ENCODE measurements at regions not wholly inside any gene's neighbourhood (a gene's known extent, or its start where the extent isn't known, plus 50 kb on each side); places are given as distances from the start of the nearest gene placed in this dataset.

DNA sequence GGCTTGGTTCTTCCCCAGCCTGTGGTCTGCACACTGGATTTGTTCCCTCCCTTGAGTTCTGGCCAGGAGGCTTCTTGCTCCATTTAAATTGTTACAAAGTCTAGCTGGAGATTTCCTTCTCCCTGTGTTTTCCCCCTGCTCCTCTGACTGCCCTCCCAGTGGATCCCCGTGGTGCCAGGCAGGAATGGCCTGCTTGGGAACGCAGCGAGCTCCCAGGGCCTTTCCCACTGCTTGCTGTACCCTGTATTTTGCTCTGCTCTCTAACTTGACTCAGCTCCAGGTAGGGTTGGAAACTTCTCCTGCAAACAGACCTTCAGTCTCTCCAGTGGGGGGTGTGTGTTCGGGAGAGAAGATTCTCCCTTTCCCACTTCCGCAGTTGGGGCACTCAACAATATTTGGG lies 349.2 kb upstream of the FBXO33 start:
- TF ChIP-seq FOXP2 (optimal IDR thresholded peaks at IDR 0.05; ENCODE audit: borderline replicate concordance, extremely low read depth, extremely low read length, insufficient read depth), result no peak
- TF ChIP-seq SIN3A (IDR thresholded peaks at IDR 0.05; ENCODE audit: borderline replicate concordance, insufficient read depth, low read length), result no peak
- TF ChIP-seq TAF1 (IDR thresholded peaks at IDR 0.05; ENCODE audit: borderline replicate concordance, insufficient read depth, low read length), result no peak
- TF ChIP-seq, protein P1, sequence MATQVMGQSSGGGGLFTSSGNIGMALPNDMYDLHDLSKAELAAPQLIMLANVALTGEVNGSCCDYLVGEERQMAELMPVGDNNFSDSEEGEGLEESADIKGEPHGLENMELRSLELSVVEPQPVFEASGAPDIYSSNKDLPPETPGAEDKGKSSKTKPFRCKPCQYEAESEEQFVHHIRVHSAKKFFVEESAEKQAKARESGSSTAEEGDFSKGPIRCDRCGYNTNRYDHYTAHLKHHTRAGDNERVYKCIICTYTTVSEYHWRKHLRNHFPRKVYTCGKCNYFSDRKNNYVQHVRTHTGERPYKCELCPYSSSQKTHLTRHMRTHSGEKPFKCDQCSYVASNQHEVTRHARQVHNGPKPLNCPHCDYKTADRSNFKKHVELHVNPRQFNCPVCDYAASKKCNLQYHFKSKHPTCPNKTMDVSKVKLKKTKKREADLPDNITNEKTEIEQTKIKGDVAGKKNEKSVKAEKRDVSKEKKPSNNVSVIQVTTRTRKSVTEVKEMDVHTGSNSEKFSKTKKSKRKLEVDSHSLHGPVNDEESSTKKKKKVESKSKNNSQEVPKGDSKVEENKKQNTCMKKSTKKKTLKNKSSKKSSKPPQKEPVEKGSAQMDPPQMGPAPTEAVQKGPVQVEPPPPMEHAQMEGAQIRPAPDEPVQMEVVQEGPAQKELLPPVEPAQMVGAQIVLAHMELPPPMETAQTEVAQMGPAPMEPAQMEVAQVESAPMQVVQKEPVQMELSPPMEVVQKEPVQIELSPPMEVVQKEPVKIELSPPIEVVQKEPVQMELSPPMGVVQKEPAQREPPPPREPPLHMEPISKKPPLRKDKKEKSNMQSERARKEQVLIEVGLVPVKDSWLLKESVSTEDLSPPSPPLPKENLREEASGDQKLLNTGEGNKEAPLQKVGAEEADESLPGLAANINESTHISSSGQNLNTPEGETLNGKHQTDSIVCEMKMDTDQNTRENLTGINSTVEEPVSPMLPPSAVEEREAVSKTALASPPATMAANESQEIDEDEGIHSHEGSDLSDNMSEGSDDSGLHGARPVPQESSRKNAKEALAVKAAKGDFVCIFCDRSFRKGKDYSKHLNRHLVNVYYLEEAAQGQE (IDR thresholded peaks at IDR 0.05; ENCODE audit: insufficient read depth in 1 of 2, low read depth in 2 of 2, low read length in 2 of 2), result no peak
- TF ChIP-seq POLR2AphosphoS5 (IDR thresholded peaks at IDR 0.05; ENCODE audit: low read depth, low read length), result no peak

- TF ChIP-seq SIN3A (IDR thresholded peaks at IDR 0.05; ENCODE audit: borderline replicate concordance, insufficient read depth, low read length) (no peak), TAF1 (IDR thresholded peaks at IDR 0.05; ENCODE audit: borderline replicate concordance, insufficient read depth, low read length) (no peak), POLR2AphosphoS5 (IDR thresholded peaks at IDR 0.05; ENCODE audit: low read depth, low read length) (no peak)
- TF ChIP-seq, protein P1 (IDR thresholded peaks at IDR 0.05; ENCODE audit: insufficient read depth in 1 of 2, low read depth in 2 of 2, low read length in 2 of 2), result no peak
Observed at GRCh38 chr14:39773387-39774126, 341.3 kb upstream of the FBXO33 start.

- TF ChIP-seq POLR2AphosphoS5 (IDR thresholded peaks at IDR 0.05; ENCODE audit: low read depth, low read length) (no peak), FOXP2 (optimal IDR thresholded peaks at IDR 0.05; ENCODE audit: borderline replicate concordance, extremely low read depth, extremely low read length, insufficient read depth) (no peak)
Observed at GRCh38 chr14:39772627-39773026, 340.4 kb upstream of the FBXO33 start.

DNA sequence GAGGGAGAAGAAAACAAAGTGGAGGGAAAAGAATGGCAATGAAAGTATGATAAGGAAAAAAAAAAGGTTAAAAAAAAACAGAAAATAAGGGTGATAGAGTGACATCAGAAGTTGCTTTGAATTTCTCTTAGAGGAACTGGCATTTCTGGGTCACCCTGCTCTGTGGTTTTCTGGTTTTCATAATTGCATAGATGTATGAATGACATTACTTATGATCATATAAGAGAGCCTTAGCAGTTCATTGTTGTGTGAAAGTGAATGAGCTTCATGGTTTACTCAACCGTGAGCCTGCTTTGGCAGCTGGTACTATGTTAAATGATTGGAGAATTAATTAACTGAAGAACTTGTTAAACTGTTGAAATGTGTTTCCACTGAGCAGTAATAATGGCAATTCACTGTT lies 336.4 kb upstream of the FBXO33 start:
- no peak for TF ChIP-seq SIN3A (IDR thresholded peaks at IDR 0.05; ENCODE audit: borderline replicate concordance, insufficient read depth, low read length)
- TF ChIP-seq FOXP2 (optimal IDR thresholded peaks at IDR 0.05; ENCODE audit: borderline replicate concordance, extremely low read depth, extremely low read length, insufficient read depth), result no peak
- TF ChIP-seq, protein P1 (IDR thresholded peaks at IDR 0.05; ENCODE audit: insufficient read depth in 1 of 2, low read depth in 2 of 2, low read length in 2 of 2), result no peak

DNA sequence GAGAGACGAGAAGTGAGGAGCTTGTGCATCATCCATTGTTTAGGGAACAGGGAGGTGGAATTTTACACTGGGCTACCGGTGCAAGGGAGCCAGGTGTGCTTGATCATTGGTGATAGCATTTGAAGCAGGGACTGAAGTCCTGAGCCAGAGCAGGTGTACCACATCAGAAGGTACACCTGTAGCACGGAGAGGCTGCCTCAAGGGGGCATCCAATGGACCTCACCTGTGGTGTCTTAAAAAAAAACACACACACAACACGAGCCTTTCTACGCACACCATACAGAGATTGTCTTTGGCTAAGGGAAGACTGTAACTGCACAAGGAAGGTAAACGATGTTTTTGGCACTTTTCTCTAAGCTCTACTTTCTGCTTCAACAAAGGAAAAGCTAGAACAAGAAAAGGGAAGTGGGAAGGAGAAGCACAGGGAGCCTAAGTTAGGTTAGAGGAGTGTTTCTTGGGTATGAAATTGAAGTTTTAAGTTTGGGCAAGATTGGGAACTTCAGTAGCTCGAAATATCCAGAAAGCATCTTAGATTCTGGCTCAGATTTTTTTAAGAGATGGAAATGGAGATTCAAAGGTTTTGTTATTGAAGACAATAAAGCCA lies 334.3 kb upstream of the FBXO33 start:
- TF ChIP-seq, protein P1 (IDR thresholded peaks at IDR 0.05; ENCODE audit: insufficient read depth in 1 of 2, low read depth in 2 of 2, low read length in 2 of 2), result no peak
- no peak for TF ChIP-seq FOXP2 (optimal IDR thresholded peaks at IDR 0.05; ENCODE audit: borderline replicate concordance, extremely low read depth, extremely low read length, insufficient read depth)
- TF ChIP-seq POLR2AphosphoS5 (IDR thresholded peaks at IDR 0.05; ENCODE audit: low read depth, low read length), result no peak
- TF ChIP-seq TAF1 (IDR thresholded peaks at IDR 0.05; ENCODE audit: borderline replicate concordance, insufficient read depth, low read length), result no peak
- no peak for TF ChIP-seq SIN3A (IDR thresholded peaks at IDR 0.05; ENCODE audit: borderline replicate concordance, insufficient read depth, low read length)

Data from PFSK-1 (cell line).